T-helper 1 cell treated with Interleukin-12 subunit alpha and Interleukin-12 subunit beta and Interleukin-4 antibody, amounts not matched to agents 30 μg/mL and 1 μg/mL, for 36 hours (primary cell): ENCODE measurements at regions not wholly inside any gene's neighbourhood (a gene's known extent, or its start where the extent isn't known, plus 50 kb on each side); places are given as distances from the start of the nearest gene placed in this dataset.

Experiments
- H3K27ac Mint-ChIP-seq: one replicate; pipeline ENCODE4 v1.8.0; 2021; ENCODE audit warnings: mild to moderate bottlenecking, mixed read lengths
- H3K27me3 Mint-ChIP-seq: one replicate; pipeline ENCODE4 v1.8.0; 2021; ENCODE audit warnings: low read depth, mixed read lengths
- H3K36me3 Mint-ChIP-seq: one replicate; pipeline ENCODE4 v1.8.0; 2021; ENCODE audit warnings: low read depth, mixed read lengths
- H3K4me1 Mint-ChIP-seq: one replicate; pipeline ENCODE4 v1.8.0; 2021; ENCODE audit warnings: low read depth, mixed read lengths
- H3K4me3 Mint-ChIP-seq: one replicate; pipeline ENCODE4 v1.8.0; 2021; ENCODE audit warnings: mild to moderate bottlenecking, moderate library complexity, mixed read lengths
- H3K9me3 Mint-ChIP-seq: one replicate; pipeline ENCODE4 v1.8.0; 2021; ENCODE audit warnings: mixed read lengths

GRCh38 chr9:80547613-80548012 lies 975.8 kb downstream of the TLE4 start:
- no peaks in the 10 kb centered on the region for H3K4me1 Mint-ChIP-seq
- no peak overlapping the region for H3K27ac Mint-ChIP-seq
- H3K4me3 Mint-ChIP-seq: no peak overlapping the region
- no peaks in the 10 kb centered on the region for H3K27me3 Mint-ChIP-seq
- H3K9me3 Mint-ChIP-seq: peaks cover 4% of the 10 kb centered on the region
- H3K36me3 Mint-ChIP-seq: no peaks in the 10 kb centered on the region

- no peaks in the 10 kb centered on the region for H3K9me3 Mint-ChIP-seq
- H3K4me1 Mint-ChIP-seq: no peaks in the 10 kb centered on the region
- H3K27ac Mint-ChIP-seq: no peak overlapping the region
- no peaks in the 10 kb centered on the region for H3K36me3 Mint-ChIP-seq
- H3K27me3 Mint-ChIP-seq: no peaks in the 10 kb centered on the region
- H3K4me3 Mint-ChIP-seq: no peak overlapping the region
Observed at GRCh38 chr9:80540387-80540786, 968.6 kb downstream of the TLE4 start.

DNA sequence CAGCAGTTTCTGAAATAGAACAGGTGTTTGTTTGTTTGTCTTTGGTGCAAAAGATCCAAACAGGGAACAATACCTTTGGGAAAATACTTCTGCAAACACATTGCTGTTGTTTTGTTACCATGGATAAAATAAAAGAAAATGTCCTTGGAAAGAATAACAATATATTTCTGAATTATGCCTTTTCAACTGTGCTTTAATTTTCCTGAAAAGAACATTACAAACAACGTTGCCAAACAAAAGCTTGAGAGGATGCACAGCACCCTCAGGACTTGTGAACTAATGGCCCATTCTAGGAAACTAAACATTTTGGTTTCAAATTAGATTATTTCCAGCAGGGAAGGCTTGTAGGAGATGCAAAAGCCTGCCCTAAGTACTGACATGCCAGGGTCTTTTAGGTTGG lies 967.2 kb downstream of the TLE4 start:
- Mint-ChIP-seq H3K9me3 (peaks cover 9% of the 10 kb centered on the region), H3K27me3 (no peaks in the 10 kb centered on the region), H3K4me1 (no peaks in the 10 kb centered on the region), H3K36me3 (no peaks in the 10 kb centered on the region), H3K27ac (no peak overlapping the region), H3K4me3 (no peak overlapping the region)

- no peaks in the 10 kb centered on the region for H3K27me3 Mint-ChIP-seq
- no peaks in the 10 kb centered on the region for H3K4me1 Mint-ChIP-seq
- no peak overlapping the region for H3K27ac Mint-ChIP-seq
- no peak overlapping the region for H3K4me3 Mint-ChIP-seq
- H3K36me3 Mint-ChIP-seq: no peaks in the 10 kb centered on the region
- H3K9me3 Mint-ChIP-seq: peaks cover 17% of the 10 kb centered on the region
Observed at GRCh38 chr9:80522465-80522864, 950.7 kb downstream of the TLE4 start.

- Mint-ChIP-seq H3K27me3 (no peaks in the 10 kb centered on the region), H3K4me1 (no peaks in the 10 kb centered on the region), H3K4me3 (no peak overlapping the region), H3K9me3 (peaks cover 17% of the 10 kb centered on the region), H3K27ac (no peak overlapping the region), H3K36me3 (no peaks in the 10 kb centered on the region)
Observed at GRCh38 chr9:80521151-80521550, 949.4 kb downstream of the TLE4 start.

DNA sequence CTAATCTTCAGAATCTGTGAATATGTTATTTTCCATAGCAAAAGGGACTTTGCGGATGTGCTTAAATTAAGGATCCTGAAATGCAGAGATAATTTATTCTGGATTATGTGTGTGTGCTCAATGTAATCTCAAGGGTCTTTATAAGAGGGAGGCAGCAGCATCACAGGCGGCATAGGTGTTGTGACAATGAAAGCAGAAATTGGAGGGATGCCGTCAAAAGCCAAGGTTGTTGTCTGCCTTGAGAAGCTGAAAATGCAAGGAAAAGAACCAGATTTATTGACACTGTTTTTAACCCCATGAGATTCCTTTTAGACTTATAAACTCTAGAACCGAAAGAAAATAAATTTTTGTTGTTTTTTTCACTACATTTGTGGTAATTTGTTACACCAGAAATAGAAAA lies 948.5 kb downstream of the TLE4 start:
- no peak overlapping the region for H3K27ac Mint-ChIP-seq
- no peaks in the 10 kb centered on the region for H3K36me3 Mint-ChIP-seq

DNA sequence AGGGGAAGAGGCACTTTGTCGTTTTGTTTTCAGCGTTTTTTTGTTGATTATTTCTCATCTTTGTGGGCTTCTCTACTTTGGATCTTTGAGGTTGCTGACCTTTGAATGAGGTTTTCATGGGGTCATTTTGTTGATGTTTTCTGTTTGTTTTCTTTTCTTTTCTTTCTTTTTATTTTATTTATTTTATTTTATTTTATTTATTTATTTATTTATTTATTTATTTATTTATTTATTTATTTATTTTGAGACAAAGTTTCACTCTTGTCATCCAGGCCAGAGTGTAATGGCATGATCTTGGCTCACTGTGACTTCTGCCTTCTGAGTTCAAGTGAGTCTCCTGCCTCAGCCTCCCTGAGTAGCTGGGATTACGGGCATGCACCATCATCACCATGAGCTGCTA lies 946.7 kb downstream of the TLE4 start:
- Mint-ChIP-seq H3K9me3 (peaks cover 13% of the 10 kb centered on the region), H3K4me1 (no peaks in the 10 kb centered on the region)

More for the DNA sequence above, 948.5 kb downstream of the TLE4 start:
- Mint-ChIP-seq H3K27me3 (no peaks in the 10 kb centered on the region), H3K4me3 (no peak overlapping the region), H3K4me1 (no peaks in the 10 kb centered on the region), H3K9me3 (peaks cover 13% of the 10 kb centered on the region)

DNA sequence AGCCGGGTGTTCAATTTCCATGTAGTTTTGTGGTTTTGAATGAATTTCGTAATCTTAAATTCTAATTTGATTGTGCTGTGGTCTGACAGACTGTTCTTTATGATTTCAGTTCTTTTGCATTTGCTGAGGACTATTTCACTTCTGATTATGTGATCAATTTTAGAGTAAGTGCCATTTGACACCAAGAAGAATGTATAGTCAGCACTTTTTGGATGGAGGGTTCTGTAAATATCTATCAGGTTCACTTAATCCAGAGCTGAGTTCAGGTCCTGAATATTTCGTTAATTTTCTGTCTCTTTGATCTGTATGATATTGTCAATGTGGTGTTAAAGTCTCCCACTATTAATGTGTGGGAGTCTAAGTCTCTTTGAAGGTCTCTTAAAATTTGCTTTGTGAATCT lies 944.9 kb downstream of the TLE4 start:
- H3K4me1 Mint-ChIP-seq: no peaks in the 10 kb centered on the region
- H3K27ac Mint-ChIP-seq: no peak overlapping the region
- H3K27me3 Mint-ChIP-seq: no peaks in the 10 kb centered on the region
- no peak overlapping the region for H3K4me3 Mint-ChIP-seq
- no peaks in the 10 kb centered on the region for H3K36me3 Mint-ChIP-seq
- H3K9me3 Mint-ChIP-seq: peaks cover 13% of the 10 kb centered on the region

More for the DNA sequence above, 946.7 kb downstream of the TLE4 start:
- Mint-ChIP-seq H3K27ac (no peak overlapping the region), H3K36me3 (no peaks in the 10 kb centered on the region), H3K4me3 (no peak overlapping the region), H3K27me3 (no peaks in the 10 kb centered on the region)

- no peaks in the 10 kb centered on the region for H3K4me1 Mint-ChIP-seq
- H3K4me3 Mint-ChIP-seq: no peak overlapping the region
- H3K27me3 Mint-ChIP-seq: no peaks in the 10 kb centered on the region
- no peaks in the 10 kb centered on the region for H3K36me3 Mint-ChIP-seq
- no peaks in the 10 kb centered on the region for H3K9me3 Mint-ChIP-seq
- H3K27ac Mint-ChIP-seq: no peak overlapping the region
Observed at GRCh38 chr9:80509358-80509757, 937.6 kb downstream of the TLE4 start.

GRCh38 chr9:80507611-80508010 lies 935.8 kb downstream of the TLE4 start:
- Mint-ChIP-seq H3K9me3 (no peaks in the 10 kb centered on the region), H3K4me1 (no peaks in the 10 kb centered on the region), H3K4me3 (no peak overlapping the region), H3K36me3 (no peaks in the 10 kb centered on the region), H3K27me3 (no peaks in the 10 kb centered on the region), H3K27ac (no peak overlapping the region)

GRCh38 chr9:80504601-80505230 lies 933.0 kb downstream of the TLE4 start:
- Mint-ChIP-seq H3K36me3 (no peaks in the 10 kb centered on the region), H3K4me3 (no peak overlapping the region)

DNA sequence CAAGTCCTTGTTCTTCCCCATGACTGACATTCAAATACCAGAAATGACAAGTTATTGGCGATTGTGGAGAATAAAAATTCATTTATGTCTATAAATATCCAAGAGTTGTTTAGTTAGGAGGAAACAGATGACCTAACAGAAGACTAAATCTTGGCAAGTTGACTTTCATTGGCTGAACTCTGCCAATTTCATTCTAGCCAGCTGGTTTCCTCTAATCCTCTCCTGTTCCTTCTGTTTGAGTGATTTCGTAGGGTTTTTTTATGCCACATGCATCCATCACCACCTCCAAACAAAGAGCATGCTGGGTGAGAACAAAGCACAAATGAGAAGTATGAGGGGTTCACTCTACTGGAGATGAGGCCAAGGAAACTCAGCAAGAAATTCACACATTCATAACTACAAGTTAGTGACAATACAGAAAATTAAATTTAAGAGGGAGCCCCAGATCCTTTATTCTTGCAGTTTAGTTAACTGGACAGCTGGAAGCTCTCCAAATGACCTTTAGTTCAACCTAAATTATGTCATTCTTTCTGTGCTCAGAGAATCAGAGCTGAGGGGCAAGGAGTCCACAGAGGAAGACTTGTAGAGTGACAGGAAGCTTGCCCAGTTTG lies 932.0 kb downstream of the TLE4 start:
- Mint-ChIP-seq H3K9me3 (no peaks in the 10 kb centered on the region), H3K27ac (no peak overlapping the region), H3K4me3 (no peak overlapping the region), H3K27me3 (no peaks in the 10 kb centered on the region), H3K4me1 (no peaks in the 10 kb centered on the region), H3K36me3 (no peaks in the 10 kb centered on the region)

More at GRCh38 chr9:80504601-80505230, 933.0 kb downstream of the TLE4 start:
- H3K27ac Mint-ChIP-seq: no peak overlapping the region
- H3K4me1 Mint-ChIP-seq: no peaks in the 10 kb centered on the region
- H3K9me3 Mint-ChIP-seq: no peaks in the 10 kb centered on the region
- no peaks in the 10 kb centered on the region for H3K27me3 Mint-ChIP-seq

DNA sequence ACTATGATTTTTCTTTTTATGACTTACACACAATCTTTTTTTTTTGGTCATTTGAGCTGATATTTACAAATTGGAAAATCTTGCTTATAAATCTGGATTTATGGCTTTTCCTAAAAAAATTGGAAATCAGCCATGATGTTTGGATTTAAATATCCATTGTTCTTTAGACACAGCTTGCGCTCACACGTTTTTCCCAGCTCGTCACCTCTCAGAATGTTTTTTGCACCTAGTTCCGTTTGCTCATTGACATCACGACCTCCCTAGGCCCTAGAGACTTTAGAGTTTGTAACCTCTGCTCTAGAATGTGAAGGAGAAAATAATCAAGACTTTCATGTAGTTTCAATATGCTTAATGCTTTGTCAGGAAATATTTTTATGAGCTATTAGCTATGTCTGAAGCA lies 930.5 kb downstream of the TLE4 start:
- Mint-ChIP-seq H3K4me1 (no peaks in the 10 kb centered on the region), H3K27me3 (no peaks in the 10 kb centered on the region), H3K36me3 (no peaks in the 10 kb centered on the region), H3K9me3 (no peaks in the 10 kb centered on the region), H3K4me3 (no peak overlapping the region), H3K27ac (no peak overlapping the region)

DNA sequence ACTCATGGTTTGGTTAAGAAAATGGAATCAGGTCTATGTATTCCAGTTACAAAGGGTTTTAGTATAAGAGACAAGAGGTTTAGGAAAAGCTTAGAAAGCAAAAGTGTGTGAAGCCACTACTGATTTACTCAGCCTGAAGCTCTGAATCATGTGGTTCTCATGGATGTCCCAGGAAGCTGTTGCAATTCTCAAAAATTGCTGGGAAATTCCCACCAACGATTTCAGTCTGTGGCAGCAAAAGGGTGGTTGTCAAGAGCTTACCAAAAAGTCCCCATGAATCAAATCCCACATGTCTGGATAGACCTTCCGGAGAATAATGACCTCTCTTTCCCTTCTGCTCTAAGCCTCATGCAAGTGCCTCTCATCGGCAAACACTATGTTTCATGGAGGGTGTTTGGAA lies 929.9 kb downstream of the TLE4 start:
- no peaks in the 10 kb centered on the region for H3K36me3 Mint-ChIP-seq
- H3K27ac Mint-ChIP-seq: no peak overlapping the region
- H3K4me3 Mint-ChIP-seq: no peak overlapping the region
- no peaks in the 10 kb centered on the region for H3K4me1 Mint-ChIP-seq
- no peaks in the 10 kb centered on the region for H3K9me3 Mint-ChIP-seq
- no peaks in the 10 kb centered on the region for H3K27me3 Mint-ChIP-seq

DNA sequence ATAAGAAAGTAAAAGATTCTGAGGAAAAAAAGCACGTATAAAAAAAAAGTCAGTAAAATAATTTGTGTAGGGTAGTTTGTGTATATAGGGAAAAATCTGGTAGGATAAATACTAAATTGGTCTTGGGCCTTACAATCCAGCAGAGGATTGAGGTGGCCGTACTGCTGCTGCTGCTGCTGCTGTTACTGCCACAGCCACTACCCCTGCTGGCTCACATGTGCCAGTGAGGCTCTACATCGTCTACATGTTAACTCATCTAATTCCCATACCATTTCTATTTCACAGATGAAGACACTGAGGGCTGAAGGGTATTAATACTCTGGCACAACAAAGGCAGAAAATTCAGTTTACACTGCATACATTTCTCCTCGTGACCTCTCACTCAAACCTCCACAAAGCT lies 928.5 kb downstream of the TLE4 start:
- H3K36me3 Mint-ChIP-seq: no peaks in the 10 kb centered on the region
- peaks cover 7% of the 10 kb centered on the region for H3K9me3 Mint-ChIP-seq
- no peaks in the 10 kb centered on the region for H3K27me3 Mint-ChIP-seq
- H3K4me1 Mint-ChIP-seq: no peaks in the 10 kb centered on the region
- no peak overlapping the region for H3K27ac Mint-ChIP-seq
- H3K4me3 Mint-ChIP-seq: no peak overlapping the region
